ENCODE measurements at regions not wholly inside any gene's neighbourhood (a gene's known extent, or its start where the extent isn't known, plus 50 kb on each side); places are given as distances from the start of the nearest gene placed in this dataset.

- DNase-seq, result no peak
Observed at GRCh38 chr11:10945196-10945595, 87.3 kb upstream of the ZBED5 start.

- DNase-seq, result no peak
Observed at GRCh38 chr11:10943968-10944367, 86.1 kb upstream of the ZBED5 start.

- DNase-seq, result no peak
Observed at GRCh38 chr11:10942620-10943019, 84.8 kb upstream of the ZBED5 start.

- no peak for DNase-seq
Observed at GRCh38 chr11:10941871-10942270, 84.0 kb upstream of the ZBED5 start.

- no peak for DNase-seq
Observed at GRCh38 chr11:10941414-10941813, 83.6 kb upstream of the ZBED5 start.

GRCh38 chr11:10938650-10939387, 81.0 kb upstream of the ZBED5 start:
- no peak for DNase-seq

GRCh38 chr11:10938231-10938630, 80.4 kb upstream of the ZBED5 start:
- no peak for DNase-seq

GRCh38 chr11:10937385-10937771, 79.5 kb upstream of the ZBED5 start:
- no peak for DNase-seq

GRCh38 chr11:10936626-10937384, 79.0 kb upstream of the ZBED5 start:
- no peak for DNase-seq

GRCh38 chr11:10935015-10935559, 77.2 kb upstream of the ZBED5 start:
- DNase-seq, result no peak

GRCh38 chr11:10934293-10934860, 76.5 kb upstream of the ZBED5 start:
- peak; percentile 40 for DNase-seq

- DNase-seq, result peak; percentile 86
Observed at GRCh38 chr11:10933455-10934292, 75.8 kb upstream of the ZBED5 start.

- no peak for DNase-seq
Observed at GRCh38 chr11:10932976-10933375, 75.1 kb upstream of the ZBED5 start.

- DNase-seq, result no peak
Observed at GRCh38 chr11:10931761-10932670, 74.2 kb upstream of the ZBED5 start.

- peak; percentile 54 for DNase-seq
Observed at GRCh38 chr11:10930972-10931760, 73.3 kb upstream of the ZBED5 start.

GRCh38 chr11:10930224-10930971, 72.5 kb upstream of the ZBED5 start:
- DNase-seq, result peak; percentile 40

GRCh38 chr11:10927538-10927937, 69.7 kb upstream of the ZBED5 start:
- no peak for DNase-seq

- no peak for DNase-seq
Observed at GRCh38 chr11:10926801-10927211, 69.0 kb upstream of the ZBED5 start.

- DNase-seq, result no peak
Observed at GRCh38 chr11:10925149-10925926, 67.5 kb upstream of the ZBED5 start.
